ENCODE measurements at regions not wholly inside any gene's neighbourhood (a gene's known extent, or its start where the extent isn't known, plus 50 kb on each side); places are given as distances from the start of the nearest gene placed in this dataset.

DNA sequence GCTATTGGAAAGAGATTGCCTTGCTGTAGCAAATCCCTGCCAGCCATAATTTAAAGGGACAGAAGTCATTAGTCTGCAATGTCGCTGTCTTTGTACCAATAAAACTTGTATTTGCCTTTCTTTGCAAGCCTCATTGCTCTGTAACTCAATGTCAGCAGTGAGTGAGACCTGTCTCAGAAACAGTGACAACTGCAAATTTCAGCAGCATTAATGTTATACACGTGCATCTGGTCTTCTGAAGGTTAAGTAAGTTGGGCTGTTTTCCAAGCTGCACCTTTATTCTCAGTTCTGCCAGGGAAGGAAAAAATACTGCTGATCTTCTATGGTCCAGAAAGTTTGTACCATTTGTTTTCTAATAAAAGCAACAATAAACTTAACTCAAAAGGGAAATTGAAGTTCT lies 543.1 kb downstream of the TRIML1 start:
- Histone ChIP-seq H4K20me1 (ENCODE audit: insufficient read depth, low read length) (no peaks in the 10 kb centered on the region), H3K79me2 (ENCODE audit: low read length) (no peaks in the 10 kb centered on the region), H3K9ac (ENCODE audit: low read length) (no peak overlapping the region), H3K4me3 (ENCODE audit: low read length) (no peak overlapping the region), H3F3A (ENCODE audit: insufficient read depth, low read length) (no peaks in the 10 kb centered on the region), H3K27me3 (replicated peaks; ENCODE audit: insufficient read depth, low read length) (no peaks in the 10 kb centered on the region), H3K27ac (ENCODE audit: low read length) (no peak overlapping the region), H3K9me3 (replicated peaks; ENCODE audit: insufficient read depth, low read length) (no peaks in the 10 kb centered on the region), H3K4me1 (ENCODE audit: low read length) (no peaks in the 10 kb centered on the region), H3K9me2 (replicated peaks; ENCODE audit: insufficient read depth, low read length) (no peaks in the 10 kb centered on the region), H3K4me2 (ENCODE audit: low read depth, low read length) (no peak overlapping the region), H3K36me3 (replicated peaks; ENCODE audit: insufficient read depth, low read length) (no peaks in the 10 kb centered on the region), H2AFZ (ENCODE audit: low read length) (no peak overlapping the region)
- TF ChIP-seq, protein P1, sequence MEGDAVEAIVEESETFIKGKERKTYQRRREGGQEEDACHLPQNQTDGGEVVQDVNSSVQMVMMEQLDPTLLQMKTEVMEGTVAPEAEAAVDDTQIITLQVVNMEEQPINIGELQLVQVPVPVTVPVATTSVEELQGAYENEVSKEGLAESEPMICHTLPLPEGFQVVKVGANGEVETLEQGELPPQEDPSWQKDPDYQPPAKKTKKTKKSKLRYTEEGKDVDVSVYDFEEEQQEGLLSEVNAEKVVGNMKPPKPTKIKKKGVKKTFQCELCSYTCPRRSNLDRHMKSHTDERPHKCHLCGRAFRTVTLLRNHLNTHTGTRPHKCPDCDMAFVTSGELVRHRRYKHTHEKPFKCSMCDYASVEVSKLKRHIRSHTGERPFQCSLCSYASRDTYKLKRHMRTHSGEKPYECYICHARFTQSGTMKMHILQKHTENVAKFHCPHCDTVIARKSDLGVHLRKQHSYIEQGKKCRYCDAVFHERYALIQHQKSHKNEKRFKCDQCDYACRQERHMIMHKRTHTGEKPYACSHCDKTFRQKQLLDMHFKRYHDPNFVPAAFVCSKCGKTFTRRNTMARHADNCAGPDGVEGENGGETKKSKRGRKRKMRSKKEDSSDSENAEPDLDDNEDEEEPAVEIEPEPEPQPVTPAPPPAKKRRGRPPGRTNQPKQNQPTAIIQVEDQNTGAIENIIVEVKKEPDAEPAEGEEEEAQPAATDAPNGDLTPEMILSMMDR (IDR thresholded peaks at IDR 0.05; ENCODE audit: low read length), result no peak
- TF ChIP-seq EZH2 (optimal IDR thresholded peaks at IDR 0.05; ENCODE audit: low read depth, low read length) (no peak), EZH2phosphoT487 (IDR thresholded peaks at IDR 0.05; ENCODE audit: low read length) (no peak)
- no peak for DNase-seq

DNA sequence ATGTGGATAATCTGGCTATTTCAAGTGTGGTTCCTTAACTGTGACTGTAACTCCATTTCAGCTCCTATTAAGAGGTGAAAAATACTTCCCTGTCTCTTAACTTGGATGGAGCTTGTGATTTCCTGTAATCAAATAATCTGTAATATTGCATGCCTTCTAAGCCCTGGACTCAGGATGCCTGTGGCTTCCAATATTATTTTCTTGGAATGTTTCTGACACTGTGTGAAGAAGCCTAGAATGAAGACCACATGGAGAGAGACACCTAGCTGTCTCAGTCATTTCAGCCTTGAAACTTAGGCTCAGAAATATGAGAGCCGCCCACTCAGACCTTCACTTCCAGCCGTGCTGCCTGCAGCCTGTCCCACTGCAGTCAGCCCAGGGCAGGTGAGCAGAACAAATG lies 544.3 kb downstream of the TRIML1 start:
- no peaks in the 10 kb centered on the region for H3K9me2 ChIP-seq (replicated peaks; ENCODE audit: insufficient read depth, low read length)

DNA sequence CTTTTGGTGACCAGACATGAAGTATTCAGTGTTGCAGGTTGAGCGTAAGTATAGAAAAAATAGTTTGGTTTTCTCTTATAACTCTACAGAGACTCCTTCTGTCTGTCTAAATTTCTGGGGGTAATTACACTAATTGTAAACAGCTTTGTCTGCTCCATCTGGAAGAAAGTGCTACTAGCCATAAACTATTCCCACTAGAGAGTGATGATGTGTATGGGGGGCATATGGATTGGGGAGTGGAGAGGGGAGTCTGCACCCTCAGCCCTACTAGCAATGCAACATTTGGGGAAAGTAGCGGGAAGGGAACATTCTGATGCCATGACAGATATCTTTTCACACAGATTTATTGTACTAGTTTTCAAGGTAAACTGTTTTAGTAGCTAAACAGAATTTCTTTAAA lies 549.7 kb downstream of the TRIML1 start:
- H3K4me2 ChIP-seq (ENCODE audit: low read depth, low read length), result no peak overlapping the region
- H3F3A ChIP-seq (ENCODE audit: insufficient read depth, low read length), result no peaks in the 10 kb centered on the region
- H3K27ac ChIP-seq (ENCODE audit: low read length), result no peak overlapping the region
- no peaks in the 10 kb centered on the region for H4K20me1 ChIP-seq (ENCODE audit: insufficient read depth, low read length)
- no peak overlapping the region for H3K4me3 ChIP-seq (ENCODE audit: low read length)
- H3K36me3 ChIP-seq (replicated peaks; ENCODE audit: insufficient read depth, low read length), result no peaks in the 10 kb centered on the region
- no peak overlapping the region for H2AFZ ChIP-seq (ENCODE audit: low read length)
- H3K9me3 ChIP-seq (replicated peaks; ENCODE audit: insufficient read depth, low read length), result no peaks in the 10 kb centered on the region
- no peak overlapping the region for H3K9ac ChIP-seq (ENCODE audit: low read length)
- no peak for TF ChIP-seq EZH2 (optimal IDR thresholded peaks at IDR 0.05; ENCODE audit: low read depth, low read length)
- TF ChIP-seq, protein P1 (IDR thresholded peaks at IDR 0.05; ENCODE audit: low read length), result no peak
- TF ChIP-seq EZH2phosphoT487 (IDR thresholded peaks at IDR 0.05; ENCODE audit: low read length), result no peak
- no peaks in the 10 kb centered on the region for H3K27me3 ChIP-seq (replicated peaks; ENCODE audit: insufficient read depth, low read length)
- H3K79me2 ChIP-seq (ENCODE audit: low read length), result no peaks in the 10 kb centered on the region
- no peaks in the 10 kb centered on the region for H3K9me2 ChIP-seq (replicated peaks; ENCODE audit: insufficient read depth, low read length)
- no peak for DNase-seq
- no peaks in the 10 kb centered on the region for H3K4me1 ChIP-seq (ENCODE audit: low read length)

More for the DNA sequence above, 544.3 kb downstream of the TRIML1 start:
- Histone ChIP-seq H3K27me3 (replicated peaks; ENCODE audit: insufficient read depth, low read length) (no peaks in the 10 kb centered on the region), H4K20me1 (ENCODE audit: insufficient read depth, low read length) (no peaks in the 10 kb centered on the region), H3K79me2 (ENCODE audit: low read length) (no peaks in the 10 kb centered on the region), H3K4me3 (ENCODE audit: low read length) (no peak overlapping the region), H3K4me2 (ENCODE audit: low read depth, low read length) (no peak overlapping the region), H3K27ac (ENCODE audit: low read length) (no peak overlapping the region), H3K4me1 (ENCODE audit: low read length) (no peaks in the 10 kb centered on the region), H3K36me3 (replicated peaks; ENCODE audit: insufficient read depth, low read length) (no peaks in the 10 kb centered on the region), H3F3A (ENCODE audit: insufficient read depth, low read length) (no peaks in the 10 kb centered on the region), H2AFZ (ENCODE audit: low read length) (no peak overlapping the region), H3K9ac (ENCODE audit: low read length) (no peak overlapping the region), H3K9me3 (replicated peaks; ENCODE audit: insufficient read depth, low read length) (no peaks in the 10 kb centered on the region)
- no peak for DNase-seq
- TF ChIP-seq EZH2phosphoT487 (IDR thresholded peaks at IDR 0.05; ENCODE audit: low read length), result no peak
- TF ChIP-seq EZH2 (optimal IDR thresholded peaks at IDR 0.05; ENCODE audit: low read depth, low read length), result no peak
- TF ChIP-seq, protein P1 (IDR thresholded peaks at IDR 0.05; ENCODE audit: low read length), result no peak
